ENCODE measurements at regions not wholly inside any gene's neighbourhood (a gene's known extent, or its start where the extent isn't known, plus 50 kb on each side); places are given as distances from the start of the nearest gene placed in this dataset.

- TF ChIP-seq SP7 (tag by site-specific recombination; IDR thresholded peaks at IDR 0.05) (no peak), ZNF426 (tag by site-specific recombination; IDR thresholded peaks at IDR 0.05) (no peak), ZNF138 (tag by site-specific recombination; IDR thresholded peaks at IDR 0.05; ENCODE audit: borderline replicate concordance) (no peak)
Measured at GRCh38 chr7:10472115-10472514, 501.6 kb upstream of the PHF14 start (continued).

DNA sequence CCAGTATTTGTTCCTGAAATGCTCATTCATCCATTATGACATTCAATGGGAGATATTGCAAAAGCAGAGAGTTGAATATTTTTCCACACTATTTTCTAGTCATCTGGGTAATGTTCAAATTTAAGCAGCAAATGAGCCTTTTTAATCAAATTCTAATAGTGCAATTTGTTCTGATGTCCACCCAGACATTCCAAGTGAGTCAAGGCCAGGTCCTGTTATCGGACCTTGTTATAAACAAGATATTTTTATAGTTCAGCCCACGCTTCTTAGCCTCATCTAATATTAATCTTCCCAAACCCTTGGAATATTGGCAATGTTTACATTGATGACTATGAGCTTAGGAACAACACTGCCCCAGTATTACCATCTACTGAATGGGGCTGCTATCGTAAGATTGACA is 500.1 kb upstream of the PHF14 start:
- ChIA-PET CTCF (no interaction called here), POLR2A (no interaction called here)
- Histone ChIP-seq H3K27ac (ENCODE audit: extremely low read depth, low read depth, low read length) (no peak overlapping the region), H3K4me1 (ENCODE audit: control insufficient read depth, insufficient read depth, low read length) (no peaks in the 10 kb centered on the region), H3K9me3 (ENCODE audit: control insufficient read depth, insufficient read depth, low read depth, low read length) (no peaks in the 10 kb centered on the region), H3K4me3 (ENCODE audit: low read depth, low read length) (no peak overlapping the region), H3K36me3 (ENCODE audit: control insufficient read depth in 2 of 2, insufficient read depth in 1 of 2, low read length in 2 of 2) (no peaks in the 10 kb centered on the region)
- TF ChIP-seq ZNF266 (tag by site-specific recombination; IDR thresholded peaks at IDR 0.05; ENCODE audit: low read depth) (no peak), ZNF433 (tag by site-specific recombination; IDR thresholded peaks at IDR 0.05; ENCODE audit: low read depth) (no peak), ZNF148 (tag by site-specific recombination; IDR thresholded peaks at IDR 0.05; ENCODE audit: borderline replicate concordance) (no peak), ZNF747 (tag by site-specific recombination; IDR thresholded peaks at IDR 0.05) (no peak), ZBTB17 (tag by site-specific recombination; IDR thresholded peaks at IDR 0.05) (no peak), WT1 (tag by site-specific recombination; IDR thresholded peaks at IDR 0.05) (no peak), ZFP3 (tag by site-specific recombination; IDR thresholded peaks at IDR 0.05; ENCODE audit: low read depth) (no peak), YY1 (tag by site-specific recombination; IDR thresholded peaks at IDR 0.05) (no peak), ZNF169 (tag by site-specific recombination; IDR thresholded peaks at IDR 0.05) (no peak), ZNF391 (tag by site-specific recombination; IDR thresholded peaks at IDR 0.05; ENCODE audit: borderline replicate concordance, low read depth) (no peak), ZSCAN16 (tag by site-specific recombination; IDR thresholded peaks at IDR 0.05) (no peak), ZNF138 (tag by site-specific recombination; IDR thresholded peaks at IDR 0.05; ENCODE audit: borderline replicate concordance) (no peak), ZNF350 (tag by site-specific recombination; IDR thresholded peaks at IDR 0.05) (no peak), ZNF785 (tag by site-specific recombination; IDR thresholded peaks at IDR 0.05) (no peak), SP3 (tag by site-specific recombination; IDR thresholded peaks at IDR 0.05) (no peak), SCRT1 (tag by site-specific recombination; IDR thresholded peaks at IDR 0.05; ENCODE audit: borderline replicate concordance) (no peak)

DNA sequence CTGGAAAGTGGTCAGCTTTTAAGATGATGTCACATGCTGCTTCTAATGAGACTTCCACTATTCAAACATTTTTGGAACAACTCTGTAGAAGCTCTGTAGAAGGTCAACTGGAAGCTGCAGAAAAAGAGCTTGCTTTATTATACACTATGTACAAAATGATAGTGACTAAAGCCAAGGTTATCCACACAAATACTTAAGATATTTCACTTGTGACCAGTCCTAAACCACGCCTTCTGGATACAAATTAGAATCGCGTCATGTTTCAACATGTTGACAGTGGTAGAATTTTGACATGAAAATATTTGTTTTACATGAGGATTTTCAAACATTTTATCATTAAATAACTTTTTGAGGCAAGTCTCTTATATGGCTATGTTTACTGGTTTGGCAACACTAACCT is 499.6 kb upstream of the PHF14 start:
- no peak overlapping the region for H3K4me3 ChIP-seq (ENCODE audit: low read depth, low read length)
- CTCF ChIA-PET: no interaction called here
- H3K4me1 ChIP-seq (ENCODE audit: control insufficient read depth, insufficient read depth, low read length): no peaks in the 10 kb centered on the region
- H3K36me3 ChIP-seq (ENCODE audit: control insufficient read depth in 2 of 2, insufficient read depth in 1 of 2, low read length in 2 of 2): no peaks in the 10 kb centered on the region
- POLR2A ChIA-PET: no interaction called here
- H3K27ac ChIP-seq (ENCODE audit: extremely low read depth, low read depth, low read length): no peak overlapping the region
- TF ChIP-seq ZNF335 (tag by site-specific recombination; conservative IDR thresholded peaks at IDR 0.05): no peak
- TF ChIP-seq ZNF792 (tag by site-specific recombination; IDR thresholded peaks at IDR 0.05): no peak
- TF ChIP-seq ZNF2 (tag by site-specific recombination; IDR thresholded peaks at IDR 0.05): no peak
- no peak for TF ChIP-seq ZNF596 (tag by site-specific recombination; IDR thresholded peaks at IDR 0.05)
- no peak for TF ChIP-seq TCF7L2 (IDR thresholded peaks at IDR 0.05; ENCODE audit: borderline replicate concordance, low read depth, low read length)
- no peak for TF ChIP-seq ZNF214 (tag by site-specific recombination; IDR thresholded peaks at IDR 0.05; ENCODE audit: borderline replicate concordance)
- TF ChIP-seq ZNF24 (tag by site-specific recombination; IDR thresholded peaks at IDR 0.05): no peak
- no peak for TF ChIP-seq FEZF1 (tag by site-specific recombination; IDR thresholded peaks at IDR 0.05)
- TF ChIP-seq ZFP41 (tag by site-specific recombination; IDR thresholded peaks at IDR 0.05; ENCODE audit: borderline replicate concordance): no peak
- TF ChIP-seq ZNF157 (tag by site-specific recombination; IDR thresholded peaks at IDR 0.05): no peak
- TF ChIP-seq ZFHX2 (tag by site-specific recombination; conservative IDR thresholded peaks at IDR 0.05): no peak
- TF ChIP-seq ZNF10 (tag by site-specific recombination; IDR thresholded peaks at IDR 0.05): no peak
- H3K9me3 ChIP-seq (ENCODE audit: control insufficient read depth, insufficient read depth, low read depth, low read length): no peaks in the 10 kb centered on the region

Measured in HEK293 (cell line).